ENCODE measurements at regions not wholly inside any gene's neighbourhood (a gene's known extent, or its start where the extent isn't known, plus 50 kb on each side); places are given as distances from the start of the nearest gene placed in this dataset.

DNA sequence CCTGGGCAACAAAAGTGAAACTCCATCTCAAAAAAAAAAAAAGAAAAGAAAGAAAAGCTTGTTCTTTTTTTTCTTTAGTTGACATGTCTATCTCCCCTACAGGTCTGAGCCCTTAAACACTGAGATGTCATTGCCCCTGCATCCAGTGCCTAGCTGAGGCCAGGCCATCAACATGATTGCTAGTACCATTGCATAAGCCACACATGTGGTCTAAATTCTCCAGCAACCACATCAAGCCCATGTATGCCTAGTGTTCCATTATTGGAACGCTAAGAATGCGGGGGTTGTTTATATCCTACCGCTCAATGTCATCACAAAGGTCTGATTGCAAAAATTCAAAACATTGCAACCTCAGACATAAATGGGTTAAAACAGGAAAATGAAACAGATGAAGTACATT lies 62.7 kb downstream of the NPTX2 start:
- CTCF ChIA-PET = no interaction called here
- H4K20me1 ChIP-seq (ENCODE audit: control insufficient read depth, insufficient read depth, low read length, poor library complexity, severe bottlenecking) = no peaks in the 10 kb centered on the region
- H3K4me2 ChIP-seq (replicated peaks; ENCODE audit: low read depth, low read length, poor library complexity, severe bottlenecking) = no peak overlapping the region
- no peak overlapping the region for H3K27ac ChIP-seq (ENCODE audit: low read length in 2 of 2)
- H3K4me3 Mint-ChIP-seq = no peak overlapping the region
- no peak overlapping the region for H3K27ac Mint-ChIP-seq
- H3K27me3 ChIP-seq (replicated peaks in 1 of 4; ENCODE audit: control extremely low read depth in 1 of 4, control insufficient read depth in 3 of 4, insufficient read depth in 4 of 4, low read length in 3 of 4) = peaks cover 0 to 11% (median 5%) of the 10 kb centered on the region in 4 experiments
- ATAC-seq (ENCODE audit: low read depth) = no peak
- H3K36me3 ChIP-seq (replicated peaks in 1 of 2; ENCODE audit: control extremely low read depth in 1 of 2, control insufficient read depth in 1 of 2, extremely low read depth in 1 of 2, insufficient read depth in 2 of 2, low read length in 1 of 2) = no peaks in the 10 kb centered on the region
- peaks cover 4% of the 10 kb centered on the region for H3K9me3 Mint-ChIP-seq (ENCODE audit: insufficient read depth)
- no peak overlapping the region for H3K9ac ChIP-seq (ENCODE audit: low read length)
- no peak for TF ChIP-seq EZH2 (IDR thresholded peaks at IDR 0.05; ENCODE audit: borderline replicate concordance, insufficient read depth, low read depth, low read length, poor library complexity, severe bottlenecking)
- TF ChIP-seq, protein P1, sequence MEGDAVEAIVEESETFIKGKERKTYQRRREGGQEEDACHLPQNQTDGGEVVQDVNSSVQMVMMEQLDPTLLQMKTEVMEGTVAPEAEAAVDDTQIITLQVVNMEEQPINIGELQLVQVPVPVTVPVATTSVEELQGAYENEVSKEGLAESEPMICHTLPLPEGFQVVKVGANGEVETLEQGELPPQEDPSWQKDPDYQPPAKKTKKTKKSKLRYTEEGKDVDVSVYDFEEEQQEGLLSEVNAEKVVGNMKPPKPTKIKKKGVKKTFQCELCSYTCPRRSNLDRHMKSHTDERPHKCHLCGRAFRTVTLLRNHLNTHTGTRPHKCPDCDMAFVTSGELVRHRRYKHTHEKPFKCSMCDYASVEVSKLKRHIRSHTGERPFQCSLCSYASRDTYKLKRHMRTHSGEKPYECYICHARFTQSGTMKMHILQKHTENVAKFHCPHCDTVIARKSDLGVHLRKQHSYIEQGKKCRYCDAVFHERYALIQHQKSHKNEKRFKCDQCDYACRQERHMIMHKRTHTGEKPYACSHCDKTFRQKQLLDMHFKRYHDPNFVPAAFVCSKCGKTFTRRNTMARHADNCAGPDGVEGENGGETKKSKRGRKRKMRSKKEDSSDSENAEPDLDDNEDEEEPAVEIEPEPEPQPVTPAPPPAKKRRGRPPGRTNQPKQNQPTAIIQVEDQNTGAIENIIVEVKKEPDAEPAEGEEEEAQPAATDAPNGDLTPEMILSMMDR (IDR thresholded peaks at IDR 0.05) = no peak
- H3K9me3 ChIP-seq (ENCODE audit: control extremely low read depth in 1 of 3, control insufficient read depth in 2 of 3, insufficient read depth in 1 of 3, low read length in 2 of 3) = peaks cover 0 to 19% (median 2%) of the 10 kb centered on the region in 3 donors
- intact Hi-C loops (cut with micrococcal nuclease) = no loop called here
- no peak overlapping the region for H2AFZ ChIP-seq (ENCODE audit: insufficient read depth, low read depth, low read length, poor library complexity, severe bottlenecking)
- no peak overlapping the region for H3K4me3 ChIP-seq (ENCODE audit: control extremely low read depth in 1 of 5, extremely low read depth in 1 of 5, insufficient read depth in 1 of 5, low read depth in 2 of 5, low read length in 4 of 5)
- H3K4me1 Mint-ChIP-seq = no peaks in the 10 kb centered on the region
- 100% methylated on average over 1 of the region's 3 CpGs for WGBS (ENCODE audit: insufficient coverage)
- H3K79me2 ChIP-seq (ENCODE audit: control insufficient read depth, insufficient read depth, low read length) = no peaks in the 10 kb centered on the region
- POLR2A ChIA-PET = no interaction called here
- DNase-seq = no peak
- no peaks in the 10 kb centered on the region for H3K4me1 ChIP-seq (ENCODE audit: control insufficient read depth in 2 of 2, insufficient read depth in 2 of 2, low read length in 2 of 2)
- H3K27me3 Mint-ChIP-seq = peaks cover 33% of the 10 kb centered on the region

DNA sequence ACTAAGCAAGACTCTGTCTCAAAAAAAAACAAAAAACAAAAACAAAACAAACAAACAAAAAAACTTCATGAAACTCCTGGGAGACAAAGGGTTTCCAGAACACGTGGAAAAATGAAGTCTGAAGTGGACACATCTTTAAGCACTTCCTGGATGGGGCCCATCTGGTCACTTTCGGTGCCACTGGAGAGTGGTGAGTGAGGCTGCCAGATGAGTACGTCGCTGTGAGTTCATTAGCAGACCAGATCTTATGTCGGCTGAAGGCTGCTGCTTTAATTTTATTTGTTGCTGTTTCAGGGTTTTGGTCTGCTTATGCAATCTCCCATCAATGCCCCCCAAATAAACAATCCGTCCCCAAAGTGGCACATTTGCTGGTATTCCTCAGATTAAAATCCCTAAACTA lies 64.4 kb downstream of the NPTX2 start:
- H3K4me1 ChIP-seq (ENCODE audit: control insufficient read depth in 2 of 2, insufficient read depth in 2 of 2, low read length in 2 of 2) = no peaks in the 10 kb centered on the region
- H3K4me1 Mint-ChIP-seq = no peaks in the 10 kb centered on the region
- H3K79me2 ChIP-seq (ENCODE audit: control insufficient read depth, insufficient read depth, low read length) = no peaks in the 10 kb centered on the region
- no peaks in the 10 kb centered on the region for H3K36me3 ChIP-seq (replicated peaks in 1 of 2; ENCODE audit: control extremely low read depth in 1 of 2, control insufficient read depth in 1 of 2, extremely low read depth in 1 of 2, insufficient read depth in 2 of 2, low read length in 1 of 2)
- 36% methylated on average over 2 of the region's 6 CpGs for WGBS (ENCODE audit: insufficient coverage)
- CTCF ChIA-PET = no interaction called here
- no peaks in the 10 kb centered on the region for H4K20me1 ChIP-seq (ENCODE audit: control insufficient read depth, insufficient read depth, low read length, poor library complexity, severe bottlenecking)
- peaks cover 0 to 11% (median 5%) of the 10 kb centered on the region in 4 experiments for H3K27me3 ChIP-seq (replicated peaks in 1 of 4; ENCODE audit: control extremely low read depth in 1 of 4, control insufficient read depth in 3 of 4, insufficient read depth in 4 of 4, low read length in 3 of 4)
- H3K4me3 ChIP-seq (ENCODE audit: control extremely low read depth in 1 of 5, extremely low read depth in 1 of 5, insufficient read depth in 1 of 5, low read depth in 2 of 5, low read length in 4 of 5) = no peak overlapping the region
- TF ChIP-seq, protein P1 (IDR thresholded peaks at IDR 0.05) = no peak
- TF ChIP-seq EZH2 (IDR thresholded peaks at IDR 0.05; ENCODE audit: borderline replicate concordance, insufficient read depth, low read depth, low read length, poor library complexity, severe bottlenecking) = no peak
- H3K9me3 Mint-ChIP-seq (ENCODE audit: insufficient read depth) = peaks cover 6% of the 10 kb centered on the region
- H2AFZ ChIP-seq (ENCODE audit: insufficient read depth, low read depth, low read length, poor library complexity, severe bottlenecking) = peak overlapping the region; percentile 46
- POLR2A ChIA-PET = no interaction called here
- H3K27ac Mint-ChIP-seq = no peak overlapping the region
- H3K27ac ChIP-seq (ENCODE audit: low read length in 2 of 2) = no peak overlapping the region
- DNase-seq (no peak), ATAC-seq (ENCODE audit: low read depth) (no peak)
- peaks cover 33% of the 10 kb centered on the region for H3K27me3 Mint-ChIP-seq
- H3K4me3 Mint-ChIP-seq = no peak overlapping the region
- no peak overlapping the region for H3K4me2 ChIP-seq (replicated peaks; ENCODE audit: low read depth, low read length, poor library complexity, severe bottlenecking)
- no peak overlapping the region for H3K9ac ChIP-seq (ENCODE audit: low read length)
- H3K9me3 ChIP-seq (ENCODE audit: control extremely low read depth in 1 of 3, control insufficient read depth in 2 of 3, insufficient read depth in 1 of 3, low read length in 2 of 3) = peaks cover 0 to 23% (median 2%) of the 10 kb centered on the region in 3 donors
- intact Hi-C loops (cut with micrococcal nuclease) = no loop called here
